DOHH2 (cell line): ENCODE measurements at regions not wholly inside any gene's neighbourhood (a gene's known extent, or its start where the extent isn't known, plus 50 kb on each side); places are given as distances from the start of the nearest gene placed in this dataset.

ENCODE experiments used
- CTCF ChIP-seq: fragments of 200-600 bp; sonication (generic); IDR thresholded peaks from one replicate; pipeline ENCODE4 v1.5.1; 2014; ENCODE audit warnings: antibody characterized with exemption, mild to moderate bottlenecking, low read depth, low read length; ENCODE audit not compliant: poor library complexity, severe bottlenecking
- EZH2phosphoT487 ChIP-seq: fragments of 200-600 bp; sonication (generic); IDR thresholded peaks from 2 replicates; pipeline ENCODE4 v1.6.1; 2017; ENCODE audit warnings: borderline replicate concordance, mild to moderate bottlenecking, antibody characterized with exemption, low read length, moderate library complexity, mixed read lengths

- TF ChIP-seq CTCF (no peak), EZH2phosphoT487 (no peak)
Measured at GRCh38 chr3:78076379-78076778, 1036.5 kb downstream of the ROBO2 start.
